GM23338 (cell line): ENCODE measurements at regions not wholly inside any gene's neighbourhood (a gene's known extent, or its start where the extent isn't known, plus 50 kb on each side); places are given as distances from the start of the nearest gene placed in this dataset.

Source experiments
- ATAC-seq: fragments of 200-7000 bp; cut with Tn5 transposase; 3 replicates; pipeline ENCODE4 v1.9.1; 2020
- DNase-seq: peaks from one replicate; pipeline ENCODE4 v3.0.0-alpha.2; 2015; ENCODE audit warnings: low spot score
- H2AFZ ChIP-seq: fragments of 200-600 bp; sonication (generic); 2 replicates; pipeline ENCODE4 v1.8.0; 2016; ENCODE audit warnings: antibody characterized with exemption, mild to moderate bottlenecking, moderate library complexity
- H3F3A ChIP-seq: fragments of 200-600 bp; sonication (generic); replicated peaks from 2 replicates; pipeline ENCODE4 v1.8.0; 2017; ENCODE audit warnings: antibody characterized with exemption, mixed run types, low read depth
- H3K27ac ChIP-seq: fragments of 200-600 bp; sonication (generic); 2 replicates; pipeline ENCODE4 v1.6.1; 2016; ENCODE audit warnings: low read depth
- H3K27me3 ChIP-seq: fragments of 200-600 bp; sonication (generic); 2 replicates; pipeline ENCODE4 v1.8.0; 2016; ENCODE audit warnings: mild to moderate bottlenecking, mixed run types, moderate library complexity; ENCODE audit not compliant: insufficient read depth
- H3K36me3 ChIP-seq: fragments of 200-600 bp; sonication (generic); 2 replicates; pipeline ENCODE4 v1.8.0; 2016; ENCODE audit warnings: mild to moderate bottlenecking; ENCODE audit not compliant: insufficient read depth
- H3K4me1 ChIP-seq: fragments of 200-600 bp; sonication (generic); 2 replicates; pipeline ENCODE4 v1.8.0; 2016; ENCODE audit warnings: mild to moderate bottlenecking, moderate library complexity; ENCODE audit not compliant: insufficient read depth
- H3K4me2 ChIP-seq: fragments of 200-600 bp; sonication (generic); 2 replicates; pipeline ENCODE4 v1.7.1; 2017; ENCODE audit warnings: mixed run types
- H3K4me3 ChIP-seq: fragments of 200-600 bp; sonication (generic); 2 replicates; pipeline ENCODE4 v1.6.1; 2016; ENCODE audit warnings: mixed run types
- H3K79me2 ChIP-seq: fragments of 200-600 bp; sonication (generic); replicated peaks from 2 replicates; pipeline ENCODE4 v1.8.0; 2017; ENCODE audit warnings: mild to moderate bottlenecking; ENCODE audit not compliant: insufficient read depth
- H3K9me2 ChIP-seq: fragments of 200-600 bp; sonication (generic); 2 replicates; pipeline ENCODE4 v1.8.0; 2017; ENCODE audit not compliant: insufficient read depth
- H4K20me1 ChIP-seq: fragments of 200-600 bp; sonication (generic); replicated peaks from 2 replicates; pipeline ENCODE4 v1.8.0; 2017; ENCODE audit warnings: mild to moderate bottlenecking; ENCODE audit not compliant: insufficient read depth
- H3K27ac Mint-ChIP-seq: 2 replicates; pipeline ENCODE4 v1.8.0; 2020; ENCODE audit warnings: inconsistent platforms, mild to moderate bottlenecking, moderate library complexity, mixed read lengths
- H3K27me3 Mint-ChIP-seq: 3 replicates; pipeline ENCODE4 v1.8.0; 2022; ENCODE audit warnings: low read depth, mild to moderate bottlenecking, moderate library complexity, mixed read lengths, inconsistent platforms; ENCODE audit not compliant: insufficient read depth, poor library complexity
- H3K36me3 Mint-ChIP-seq: 3 replicates; pipeline ENCODE4 v1.8.0; 2021; ENCODE audit warnings: low read depth, mild to moderate bottlenecking, inconsistent platforms, moderate library complexity, mixed read lengths
- H3K4me1 Mint-ChIP-seq: 3 replicates; pipeline ENCODE4 v1.8.0; 2020; ENCODE audit warnings: mild to moderate bottlenecking, inconsistent platforms, mixed read lengths
- H3K4me3 Mint-ChIP-seq: 3 replicates; pipeline ENCODE4 v1.8.0; 2021; ENCODE audit warnings: moderate library complexity, mild to moderate bottlenecking, inconsistent platforms, mixed read lengths
- H3K9me3 Mint-ChIP-seq: 3 replicates; pipeline ENCODE4 v1.8.0; 2020; ENCODE audit warnings: moderate library complexity, mild to moderate bottlenecking, inconsistent platforms, mixed read lengths
- CREB1 ChIP-seq: fragments of 250-450 bp; sonication (Bioruptor Pico); IDR thresholded peaks from 2 replicates; pipeline ENCODE4 v1.5.0; 2020; ENCODE audit warnings: low read depth, mild to moderate bottlenecking, moderate library complexity
- EZH2 ChIP-seq: fragments of 200-600 bp; sonication (generic); IDR thresholded peaks from one replicate; pipeline ENCODE4 v1.8.0; 2017; ENCODE audit warnings: antibody characterized with exemption, mild to moderate bottlenecking, low read depth; ENCODE audit not compliant: unreplicated experiment
- EZH2phosphoT487 ChIP-seq: fragments of 200-600 bp; sonication (generic); IDR thresholded peaks from one replicate; pipeline ENCODE4 v1.8.1; 2018; ENCODE audit warnings: antibody characterized with exemption; ENCODE audit not compliant: unreplicated experiment
- JUNB ChIP-seq: IDR thresholded peaks from one replicate; pipeline ENCODE4 v1.6.1; 2016; ENCODE audit warnings: antibody characterized with exemption; ENCODE audit not compliant: unreplicated experiment
- NANOG ChIP-seq: IDR thresholded peaks from 2 replicates; pipeline ENCODE4 v1.6.1; 2016; ENCODE audit warnings: antibody characterized with exemption, borderline replicate concordance
- POLR2AphosphoS5 ChIP-seq: IDR thresholded peaks from 2 replicates; pipeline ENCODE4 v1.6.1; 2016; ENCODE audit warnings: antibody characterized with exemption, low read depth
- STAT1 ChIP-seq: IDR thresholded peaks from one replicate; pipeline ENCODE4 v1.6.1; 2016; ENCODE audit warnings: antibody characterized with exemption; ENCODE audit not compliant: unreplicated experiment
- ZNF114 ChIP-seq: fragments of 250-450 bp; sonication (Bioruptor Pico); IDR thresholded peaks from 2 replicates; pipeline ENCODE4 v1.5.0; 2020; ENCODE audit warnings: mild to moderate bottlenecking, moderate library complexity
- ZNF331 ChIP-seq: fragments of 250-450 bp; sonication (Bioruptor Pico); IDR thresholded peaks from 2 replicates; pipeline ENCODE4 v1.5.0; 2020; ENCODE audit warnings: low read depth, mild to moderate bottlenecking, moderate library complexity
- TF ChIP-seq, protein P1 (sequence below), 2 experiments: fragments of 200-600 bp in 1 of 2; sonication (generic) in 1 of 2; conservative IDR thresholded peaks; 2 replicates each; pipeline versions ENCODE4 v1.5.1 to v1.6.1; 2016 to 2017; ENCODE audit warnings: antibody characterized with exemption in 2 of 2, low read depth in 2 of 2, mild to moderate bottlenecking in 2 of 2, moderate library complexity in 1 of 2
- TF ChIP-seq, protein P2 (sequence below): fragments of 250-450 bp; sonication (Bioruptor Pico); IDR thresholded peaks from 2 replicates; pipeline ENCODE4 v1.5.0; 2020; ENCODE audit warnings: mild to moderate bottlenecking, moderate library complexity
- TF ChIP-seq, protein P3 (sequence below): IDR thresholded peaks from 2 replicates; pipeline ENCODE4 v1.6.1; 2016; ENCODE audit warnings: antibody characterized with exemption

DNA sequence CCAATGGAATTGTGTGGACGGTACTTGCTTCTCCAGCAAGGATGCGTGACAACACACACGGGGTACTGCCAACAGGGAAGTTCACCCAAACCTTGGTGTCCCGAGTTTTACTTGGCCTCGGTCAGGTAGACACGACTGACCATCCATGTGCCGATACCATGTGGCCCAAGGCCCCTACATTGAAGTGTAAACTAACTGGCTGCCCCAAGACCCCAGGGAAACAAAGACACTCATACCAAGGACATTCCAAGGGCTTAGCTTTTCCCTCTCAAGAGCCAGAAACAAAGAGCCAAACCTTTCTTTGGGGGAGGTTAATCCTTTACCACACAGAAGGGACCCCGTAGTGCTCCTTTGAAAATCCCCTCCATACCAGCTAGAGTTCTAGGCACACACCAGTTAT is 215.9 kb upstream of the TNRC6C start:
- H3K4me3 Mint-ChIP-seq: no peak overlapping the region
- peaks cover 26% of the 10 kb centered on the region for H3K4me1 Mint-ChIP-seq
- Histone ChIP-seq H3K27me3 (no peaks in the 10 kb centered on the region), H3K79me2 (no peaks in the 10 kb centered on the region), H2AFZ (no peak overlapping the region), H3K9me2 (0 out of 2 replicates have a peak, but pooled peaks cover 4% of the 10 kb centered on the region), H3F3A (no peaks in the 10 kb centered on the region), H3K4me3 (no peak overlapping the region), H3K4me2 (no peak overlapping the region), H3K36me3 (no peaks in the 10 kb centered on the region), H4K20me1 (no peaks in the 10 kb centered on the region), H3K27ac (no peak overlapping the region), H3K4me1 (no peaks in the 10 kb centered on the region)
- no peak for TF ChIP-seq ZNF331 (CRISPR knock-in tag)
- H3K36me3 Mint-ChIP-seq: no peaks in the 10 kb centered on the region; the same call in 2 of the 3 replicates
- no peak overlapping the region for H3K27ac Mint-ChIP-seq
- peaks cover 27% of the 10 kb centered on the region for H3K27me3 Mint-ChIP-seq
- peaks cover 3% of the 10 kb centered on the region; the same call in 1 of the 3 replicates for H3K9me3 Mint-ChIP-seq
- peak; percentile 71 for ATAC-seq
- no peak for DNase-seq

DNA sequence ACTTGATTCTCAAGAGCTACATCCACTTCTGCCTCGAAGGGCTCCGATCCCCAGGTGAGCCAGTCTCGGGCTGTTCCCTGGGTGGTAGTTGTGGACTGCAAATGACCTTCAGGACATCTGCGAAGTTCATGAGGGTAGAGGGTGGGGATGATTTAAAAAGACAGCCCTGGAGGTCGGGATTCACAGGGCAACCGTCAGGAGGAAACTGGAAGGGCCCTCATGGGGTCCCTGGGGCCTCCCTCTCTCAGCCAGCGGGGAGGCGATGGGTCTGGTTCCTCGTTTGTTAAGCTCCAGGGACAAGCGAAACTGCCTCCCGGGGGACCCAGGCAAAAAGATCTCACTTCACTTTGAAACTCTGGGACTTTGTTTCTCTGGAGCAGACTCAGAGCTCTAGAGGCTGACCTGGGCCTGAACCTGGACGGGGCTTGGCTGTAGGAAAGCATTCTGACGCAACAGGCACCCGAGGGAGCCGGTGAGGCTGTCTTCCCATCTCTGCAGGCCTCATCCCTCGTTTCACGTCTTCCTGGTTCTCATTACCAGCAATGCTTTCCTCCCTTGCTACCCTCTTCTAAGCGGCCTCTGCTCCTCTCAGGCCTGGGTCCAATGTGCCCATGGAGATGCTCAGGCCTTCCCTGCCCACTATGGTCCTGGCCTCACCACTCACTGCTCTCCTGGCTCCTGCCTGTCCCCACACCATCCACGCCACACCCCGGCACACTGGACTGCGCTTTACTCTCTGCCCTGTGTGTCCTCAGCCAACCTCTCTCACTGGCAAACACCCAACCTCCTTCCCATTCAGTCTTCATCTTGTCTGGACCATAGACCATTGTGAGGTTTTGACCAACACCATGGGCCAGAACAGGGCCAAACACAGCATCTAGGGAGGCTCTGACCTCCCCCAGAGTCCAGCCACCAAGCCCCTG is 214.2 kb upstream of the TNRC6C start:
- Histone ChIP-seq H3K27me3 (no peaks in the 10 kb centered on the region), H4K20me1 (no peaks in the 10 kb centered on the region), H3K4me3 (no peak overlapping the region), H3K4me1 (no peaks in the 10 kb centered on the region; the same call in 1 of the 2 replicates), H3K79me2 (no peaks in the 10 kb centered on the region), H3K27ac (no peak overlapping the region), H3F3A (no peaks in the 10 kb centered on the region), H3K4me2 (no peak overlapping the region), H3K36me3 (no peaks in the 10 kb centered on the region), H3K9me2 (0 out of 2 replicates have a peak, but pooled peaks cover 4% of the 10 kb centered on the region), H2AFZ (no peak overlapping the region)
- no peak overlapping the region for H3K4me3 Mint-ChIP-seq
- H3K9me3 Mint-ChIP-seq: peaks cover 3% of the 10 kb centered on the region; the same call in 1 of the 3 replicates
- peaks cover 22% of the 10 kb centered on the region for H3K4me1 Mint-ChIP-seq
- H3K36me3 Mint-ChIP-seq: no peaks in the 10 kb centered on the region; the same call in 2 of the 3 replicates
- H3K27ac Mint-ChIP-seq: no peak overlapping the region
- no peak for ATAC-seq
- H3K27me3 Mint-ChIP-seq: peaks cover 22% of the 10 kb centered on the region
- DNase-seq: no peak
- TF ChIP-seq CREB1 (CRISPR knock-in tag) (no peak), EZH2 (no peak), POLR2AphosphoS5 (no peak), JUNB (no peak), STAT1 (no peak), ZNF114 (CRISPR knock-in tag) (no peak), NANOG (no peak), EZH2phosphoT487 (no peak), ZNF331 (CRISPR knock-in tag) (no peak)
- TF ChIP-seq, protein P1, sequence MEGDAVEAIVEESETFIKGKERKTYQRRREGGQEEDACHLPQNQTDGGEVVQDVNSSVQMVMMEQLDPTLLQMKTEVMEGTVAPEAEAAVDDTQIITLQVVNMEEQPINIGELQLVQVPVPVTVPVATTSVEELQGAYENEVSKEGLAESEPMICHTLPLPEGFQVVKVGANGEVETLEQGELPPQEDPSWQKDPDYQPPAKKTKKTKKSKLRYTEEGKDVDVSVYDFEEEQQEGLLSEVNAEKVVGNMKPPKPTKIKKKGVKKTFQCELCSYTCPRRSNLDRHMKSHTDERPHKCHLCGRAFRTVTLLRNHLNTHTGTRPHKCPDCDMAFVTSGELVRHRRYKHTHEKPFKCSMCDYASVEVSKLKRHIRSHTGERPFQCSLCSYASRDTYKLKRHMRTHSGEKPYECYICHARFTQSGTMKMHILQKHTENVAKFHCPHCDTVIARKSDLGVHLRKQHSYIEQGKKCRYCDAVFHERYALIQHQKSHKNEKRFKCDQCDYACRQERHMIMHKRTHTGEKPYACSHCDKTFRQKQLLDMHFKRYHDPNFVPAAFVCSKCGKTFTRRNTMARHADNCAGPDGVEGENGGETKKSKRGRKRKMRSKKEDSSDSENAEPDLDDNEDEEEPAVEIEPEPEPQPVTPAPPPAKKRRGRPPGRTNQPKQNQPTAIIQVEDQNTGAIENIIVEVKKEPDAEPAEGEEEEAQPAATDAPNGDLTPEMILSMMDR (conservative IDR thresholded peaks at IDR 0.05; ENCODE audit: low read depth in 2 of 2): no peak
- TF ChIP-seq, protein P2, sequence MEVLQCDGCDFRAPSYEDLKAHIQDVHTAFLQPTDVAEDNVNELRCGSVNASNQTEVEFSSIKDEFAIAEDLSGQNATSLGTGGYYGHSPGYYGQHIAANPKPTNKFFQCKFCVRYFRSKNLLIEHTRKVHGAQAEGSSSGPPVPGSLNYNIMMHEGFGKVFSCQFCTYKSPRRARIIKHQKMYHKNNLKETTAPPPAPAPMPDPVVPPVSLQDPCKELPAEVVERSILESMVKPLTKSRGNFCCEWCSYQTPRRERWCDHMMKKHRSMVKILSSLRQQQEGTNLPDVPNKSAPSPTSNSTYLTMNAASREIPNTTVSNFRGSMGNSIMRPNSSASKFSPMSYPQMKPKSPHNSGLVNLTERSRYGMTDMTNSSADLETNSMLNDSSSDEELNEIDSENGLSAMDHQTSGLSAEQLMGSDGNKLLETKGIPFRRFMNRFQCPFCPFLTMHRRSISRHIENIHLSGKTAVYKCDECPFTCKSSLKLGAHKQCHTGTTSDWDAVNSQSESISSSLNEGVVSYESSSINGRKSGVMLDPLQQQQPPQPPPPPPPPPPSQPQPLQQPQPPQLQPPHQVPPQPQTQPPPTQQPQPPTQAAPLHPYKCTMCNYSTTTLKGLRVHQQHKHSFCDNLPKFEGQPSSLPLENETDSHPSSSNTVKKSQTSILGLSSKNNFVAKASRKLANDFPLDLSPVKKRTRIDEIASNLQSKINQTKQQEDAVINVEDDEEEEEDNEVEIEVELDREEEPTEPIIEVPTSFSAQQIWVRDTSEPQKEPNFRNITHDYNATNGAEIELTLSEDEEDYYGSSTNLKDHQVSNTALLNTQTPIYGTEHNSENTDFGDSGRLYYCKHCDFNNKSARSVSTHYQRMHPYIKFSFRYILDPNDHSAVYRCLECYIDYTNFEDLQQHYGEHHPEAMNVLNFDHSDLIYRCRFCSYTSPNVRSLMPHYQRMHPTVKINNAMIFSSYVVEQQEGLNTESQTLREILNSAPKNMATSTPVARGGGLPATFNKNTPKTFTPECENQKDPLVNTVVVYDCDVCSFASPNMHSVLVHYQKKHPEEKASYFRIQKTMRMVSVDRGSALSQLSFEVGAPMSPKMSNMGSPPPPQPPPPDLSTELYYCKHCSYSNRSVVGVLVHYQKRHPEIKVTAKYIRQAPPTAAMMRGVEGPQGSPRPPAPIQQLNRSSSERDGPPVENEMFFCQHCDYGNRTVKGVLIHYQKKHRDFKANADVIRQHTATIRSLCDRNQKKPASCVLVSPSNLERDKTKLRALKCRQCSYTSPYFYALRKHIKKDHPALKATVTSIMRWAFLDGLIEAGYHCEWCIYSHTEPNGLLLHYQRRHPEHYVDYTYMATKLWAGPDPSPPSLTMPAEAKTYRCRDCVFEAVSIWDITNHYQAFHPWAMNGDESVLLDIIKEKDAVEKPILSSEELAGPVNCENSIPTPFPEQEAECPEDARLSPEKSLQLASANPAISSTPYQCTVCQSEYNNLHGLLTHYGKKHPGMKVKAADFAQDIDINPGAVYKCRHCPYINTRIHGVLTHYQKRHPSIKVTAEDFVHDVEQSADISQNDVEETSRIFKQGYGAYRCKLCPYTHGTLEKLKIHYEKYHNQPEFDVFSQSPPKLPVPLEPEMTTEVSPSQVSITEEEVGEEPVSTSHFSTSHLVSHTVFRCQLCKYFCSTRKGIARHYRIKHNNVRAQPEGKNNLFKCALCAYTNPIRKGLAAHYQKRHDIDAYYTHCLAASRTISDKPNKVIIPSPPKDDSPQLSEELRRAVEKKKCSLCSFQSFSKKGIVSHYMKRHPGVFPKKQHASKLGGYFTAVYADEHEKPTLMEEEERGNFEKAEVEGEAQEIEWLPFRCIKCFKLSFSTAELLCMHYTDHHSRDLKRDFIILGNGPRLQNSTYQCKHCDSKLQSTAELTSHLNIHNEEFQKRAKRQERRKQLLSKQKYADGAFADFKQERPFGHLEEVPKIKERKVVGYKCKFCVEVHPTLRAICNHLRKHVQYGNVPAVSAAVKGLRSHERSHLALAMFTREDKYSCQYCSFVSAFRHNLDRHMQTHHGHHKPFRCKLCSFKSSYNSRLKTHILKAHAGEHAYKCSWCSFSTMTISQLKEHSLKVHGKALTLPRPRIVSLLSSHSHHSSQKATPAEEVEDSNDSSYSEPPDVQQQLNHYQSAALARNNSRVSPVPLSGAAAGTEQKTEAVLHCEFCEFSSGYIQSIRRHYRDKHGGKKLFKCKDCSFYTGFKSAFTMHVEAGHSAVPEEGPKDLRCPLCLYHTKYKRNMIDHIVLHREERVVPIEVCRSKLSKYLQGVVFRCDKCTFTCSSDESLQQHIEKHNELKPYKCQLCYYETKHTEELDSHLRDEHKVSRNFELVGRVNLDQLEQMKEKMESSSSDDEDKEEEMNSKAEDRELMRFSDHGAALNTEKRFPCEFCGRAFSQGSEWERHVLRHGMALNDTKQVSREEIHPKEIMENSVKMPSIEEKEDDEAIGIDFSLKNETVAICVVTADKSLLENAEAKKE (CRISPR knock-in tag): no peak
- TF ChIP-seq, protein P3, sequence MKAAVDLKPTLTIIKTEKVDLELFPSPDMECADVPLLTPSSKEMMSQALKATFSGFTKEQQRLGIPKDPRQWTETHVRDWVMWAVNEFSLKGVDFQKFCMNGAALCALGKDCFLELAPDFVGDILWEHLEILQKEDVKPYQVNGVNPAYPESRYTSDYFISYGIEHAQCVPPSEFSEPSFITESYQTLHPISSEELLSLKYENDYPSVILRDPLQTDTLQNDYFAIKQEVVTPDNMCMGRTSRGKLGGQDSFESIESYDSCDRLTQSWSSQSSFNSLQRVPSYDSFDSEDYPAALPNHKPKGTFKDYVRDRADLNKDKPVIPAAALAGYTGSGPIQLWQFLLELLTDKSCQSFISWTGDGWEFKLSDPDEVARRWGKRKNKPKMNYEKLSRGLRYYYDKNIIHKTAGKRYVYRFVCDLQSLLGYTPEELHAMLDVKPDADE: no peak
